MM.1S (cell line): ENCODE measurements at regions not wholly inside any gene's neighbourhood (a gene's known extent, or its start where the extent isn't known, plus 50 kb on each side); places are given as distances from the start of the nearest gene placed in this dataset.

Source experiments
- CTCF ChIP-seq: fragments of 300-600 bp; sonication (generic); IDR thresholded peaks from 2 replicates; pipeline ENCODE4 v1.5.1; 2016; ENCODE audit warnings: antibody characterized with exemption, low read length, mixed read lengths
- EZH2 ChIP-seq: fragments of 300-600 bp; sonication (generic); optimal IDR thresholded peaks from 2 replicates; pipeline ENCODE3; 2017; ENCODE audit warnings: low read depth, mild to moderate bottlenecking, antibody characterized with exemption, low read length, mixed read lengths
- EZH2phosphoT487 ChIP-seq: fragments of 300-600 bp; sonication (generic); IDR thresholded peaks from 2 replicates; pipeline ENCODE4 v1.6.1; 2018; ENCODE audit warnings: antibody characterized with exemption, low read length

- TF ChIP-seq CTCF (no peak), EZH2phosphoT487 (no peak), EZH2 (no peak)
These were observed 386.5 kb downstream of the SPATA31D1 start for GRCh38 chr9:82375041-82375440.
